ENCODE measurements at regions not wholly inside any gene's neighbourhood (a gene's known extent, or its start where the extent isn't known, plus 50 kb on each side); places are given as distances from the start of the nearest gene placed in this dataset.

- TF ChIP-seq CTCF (IDR thresholded peaks at IDR 0.05; ENCODE audit: low read depth, low read length), result no peak
- TF ChIP-seq EZH2phosphoT487 (IDR thresholded peaks at IDR 0.05; ENCODE audit: low read depth), result no peak
These were observed 292.7 kb upstream of the G2E3 start for GRCh38 chr14:30266290-30266689.

Data from OCI-LY3 (cell line).